T-helper 17 cell (primary cell): ENCODE measurements at regions not wholly inside any gene's neighbourhood (a gene's known extent, or its start where the extent isn't known, plus 50 kb on each side); places are given as distances from the start of the nearest gene placed in this dataset.

ENCODE experiments used
- ATAC-seq: fragments of 150-1000 bp; cut with Tn5 transposase; 2 replicates; pipeline ENCODE4 v1.10.0; 2021; ENCODE audit warnings: mild to moderate bottlenecking, moderate library complexity
- DNase-seq, 3 donors: peaks; one replicate each; pipeline versions ENCODE4 v3.0.0 to v3.0.0-alpha.2; 2020 to 2021
- H3K9me3 ChIP-seq: one replicate; pipeline ENCODE4 v1.7.0; 2013; ENCODE audit warnings: low read length, mild to moderate bottlenecking; ENCODE audit not compliant: control insufficient read depth, poor library complexity, severe bottlenecking
- H3K27ac Mint-ChIP-seq: one replicate; pipeline ENCODE4 v1.8.0; 2022; ENCODE audit warnings: mild to moderate bottlenecking, moderate library complexity, mixed read lengths
- H3K27me3 Mint-ChIP-seq: one replicate; pipeline ENCODE4 v1.8.0; 2022; ENCODE audit warnings: mixed read lengths
- H3K36me3 Mint-ChIP-seq: one replicate; pipeline ENCODE4 v1.8.0; 2022; ENCODE audit warnings: low read depth, mixed read lengths
- H3K4me1 Mint-ChIP-seq: one replicate; pipeline ENCODE4 v1.8.0; 2022; ENCODE audit warnings: mild to moderate bottlenecking, mixed read lengths
- H3K4me3 Mint-ChIP-seq: one replicate; pipeline ENCODE4 v1.8.0; 2022; ENCODE audit warnings: mild to moderate bottlenecking, moderate library complexity, mixed read lengths

DNA sequence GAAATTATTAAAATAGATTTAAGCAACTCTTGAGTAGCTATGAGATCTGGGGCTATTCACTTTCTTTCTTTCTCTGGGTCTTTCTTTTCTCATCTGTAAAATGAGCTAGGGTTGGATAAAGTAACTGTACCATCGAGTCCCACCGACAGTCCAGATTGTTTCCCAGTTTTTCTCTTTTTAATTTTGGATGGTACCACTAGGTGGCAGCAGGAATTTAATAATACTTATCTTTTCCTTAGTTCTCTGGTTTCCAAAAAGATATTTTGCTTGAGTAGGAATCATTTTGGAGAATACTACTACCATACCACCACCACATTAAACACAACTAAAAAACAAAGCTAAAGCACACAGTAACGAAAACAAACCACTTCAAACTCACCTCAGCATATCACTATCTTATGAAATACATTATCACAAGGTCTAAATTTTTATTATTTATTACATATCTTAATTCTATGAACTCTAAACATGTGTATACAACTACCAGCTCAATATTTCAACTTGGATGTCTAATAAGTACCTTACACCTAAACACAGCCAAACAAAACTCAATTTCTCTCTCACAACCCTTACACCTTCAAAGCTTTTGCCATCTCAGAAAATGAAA is 584.0 kb downstream of the KCNA4 start:
- no peak overlapping the region for H3K27ac Mint-ChIP-seq
- H3K27me3 Mint-ChIP-seq, result no peaks in the 10 kb centered on the region
- no peaks in the 10 kb centered on the region for H3K36me3 Mint-ChIP-seq
- H3K4me1 Mint-ChIP-seq, result no peaks in the 10 kb centered on the region
- no peaks in the 10 kb centered on the region for H3K9me3 ChIP-seq
- no peak overlapping the region for H3K4me3 Mint-ChIP-seq
- ATAC-seq (no peak), DNase-seq (no peak)

DNA sequence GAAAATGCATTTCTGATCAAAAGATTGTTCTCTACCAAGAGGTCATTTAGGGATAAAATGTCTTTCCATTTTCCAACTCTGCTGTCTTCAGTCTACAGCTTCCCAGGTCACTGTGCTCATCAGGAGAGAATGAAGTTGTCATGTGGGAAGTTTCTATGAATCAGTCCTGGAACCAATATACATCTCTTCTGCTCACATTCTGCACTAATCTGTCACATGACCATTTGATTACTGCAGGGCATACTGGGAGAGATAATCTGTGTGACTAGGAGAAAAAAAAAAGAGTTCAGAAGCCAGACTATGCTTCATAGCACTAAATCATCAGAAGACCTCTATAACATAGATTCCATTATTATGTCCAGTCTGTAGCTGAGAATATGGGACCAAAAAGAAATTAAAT is 611.5 kb downstream of the KCNA4 start:
- no peaks in the 10 kb centered on the region for H3K27me3 Mint-ChIP-seq
- DNase-seq, result no peak
- H3K9me3 ChIP-seq, result no peaks in the 10 kb centered on the region
- ATAC-seq, result no peak
- no peak overlapping the region for H3K27ac Mint-ChIP-seq
- no peaks in the 10 kb centered on the region for H3K4me1 Mint-ChIP-seq
- no peaks in the 10 kb centered on the region for H3K36me3 Mint-ChIP-seq
- no peak overlapping the region for H3K4me3 Mint-ChIP-seq

DNA sequence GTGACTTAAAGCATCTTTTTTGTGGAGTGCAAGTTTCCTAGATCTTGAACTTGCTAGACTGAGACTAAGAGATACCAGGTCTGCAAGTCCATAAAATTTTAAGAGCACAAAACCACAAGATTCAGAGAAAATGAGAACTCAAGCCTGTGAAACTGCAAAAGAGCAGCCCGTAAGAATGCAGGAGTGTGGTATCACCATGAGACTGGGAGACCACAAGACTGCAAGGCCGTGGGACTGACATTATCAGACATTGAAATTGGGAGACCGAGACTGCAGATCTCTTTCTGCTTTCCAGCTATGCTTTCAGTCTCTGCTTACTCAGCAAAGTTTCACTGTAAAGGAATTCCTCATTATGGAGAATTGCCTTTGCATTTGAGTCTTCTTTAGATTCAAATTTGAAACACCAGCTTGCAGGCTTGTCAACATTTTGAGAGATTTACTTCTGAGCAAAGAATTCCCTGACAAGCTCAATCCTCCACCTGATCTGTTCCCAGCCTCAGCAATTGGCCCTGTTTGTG is 621.2 kb downstream of the KCNA4 start:
- no peak overlapping the region for H3K27ac Mint-ChIP-seq
- ATAC-seq (no peak), DNase-seq (no peak)
- no peaks in the 10 kb centered on the region for H3K9me3 ChIP-seq
- no peaks in the 10 kb centered on the region for H3K4me1 Mint-ChIP-seq
- no peaks in the 10 kb centered on the region for H3K27me3 Mint-ChIP-seq
- no peak overlapping the region for H3K4me3 Mint-ChIP-seq
- no peaks in the 10 kb centered on the region for H3K36me3 Mint-ChIP-seq

DNA sequence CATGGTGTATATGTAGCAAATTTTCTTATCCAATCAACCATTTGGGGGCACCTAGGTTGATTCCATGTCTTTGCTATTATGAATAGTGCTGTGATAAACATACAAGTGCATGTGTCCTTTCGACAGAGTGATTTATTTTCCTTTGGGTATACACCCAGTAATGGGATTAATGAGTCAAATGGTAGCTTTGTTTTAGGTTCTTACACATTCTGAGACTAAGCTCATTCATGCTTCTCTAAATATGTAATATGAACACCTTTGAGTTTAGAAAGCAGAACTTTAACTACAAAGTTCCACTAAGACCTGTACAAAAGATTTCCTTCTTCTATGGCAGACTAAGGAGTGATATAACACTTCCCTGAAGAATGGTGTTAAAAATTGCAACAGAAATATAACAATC is 627.0 kb downstream of the KCNA4 start:
- H3K27ac Mint-ChIP-seq, result no peak overlapping the region
- H3K9me3 ChIP-seq, result no peaks in the 10 kb centered on the region
- no peak for ATAC-seq
- H3K4me3 Mint-ChIP-seq, result no peak overlapping the region
- H3K4me1 Mint-ChIP-seq, result no peaks in the 10 kb centered on the region
- no peaks in the 10 kb centered on the region for H3K36me3 Mint-ChIP-seq
- DNase-seq, result no peak
- H3K27me3 Mint-ChIP-seq, result no peaks in the 10 kb centered on the region

DNA sequence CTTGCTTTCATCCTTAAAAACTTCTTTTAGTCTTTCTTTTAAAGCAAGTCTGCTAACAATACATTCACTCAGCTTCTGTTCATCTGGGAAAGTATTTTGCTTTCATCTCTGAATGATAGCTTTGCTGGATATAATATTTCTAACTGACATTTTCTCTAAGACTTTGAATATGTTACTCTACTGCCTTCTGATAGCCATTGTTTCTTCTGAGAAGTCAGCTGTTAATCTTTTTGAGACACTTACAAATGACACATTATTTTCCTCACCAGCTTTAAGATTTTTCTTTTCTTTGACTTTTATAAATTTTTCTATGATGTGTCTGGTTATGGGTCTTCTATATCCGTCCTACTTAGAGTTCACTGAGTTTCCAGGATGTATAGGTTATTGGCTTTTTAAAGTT is 643.1 kb downstream of the KCNA4 start:
- ATAC-seq, result no peak
- Mint-ChIP-seq H3K4me3 (no peak overlapping the region), H3K36me3 (no peaks in the 10 kb centered on the region)

DNA sequence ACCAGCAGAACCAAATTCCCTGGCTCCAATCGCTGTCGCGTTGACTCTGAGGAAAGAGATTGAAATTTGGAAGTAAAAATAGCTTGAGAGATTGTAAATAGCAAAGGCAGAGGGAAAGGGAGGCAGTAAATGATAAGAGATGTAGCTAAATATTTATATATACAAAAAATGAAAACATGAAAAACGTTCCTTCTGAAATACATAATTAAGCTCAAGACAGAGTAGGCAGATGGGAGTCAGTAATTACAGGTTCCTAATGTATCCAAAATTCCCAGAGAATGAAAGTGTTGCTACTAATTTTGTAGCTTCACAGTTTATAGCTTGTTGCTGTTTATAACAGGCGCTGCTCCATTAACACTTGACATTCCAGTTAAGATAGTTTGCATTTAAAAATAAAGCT is 648.7 kb downstream of the KCNA4 start:
- no peak overlapping the region for H3K4me3 Mint-ChIP-seq
- DNase-seq (no peak), ATAC-seq (no peak)
- no peak overlapping the region for H3K27ac Mint-ChIP-seq
- H3K4me1 Mint-ChIP-seq, result no peaks in the 10 kb centered on the region
- H3K9me3 ChIP-seq, result no peaks in the 10 kb centered on the region
- no peaks in the 10 kb centered on the region for H3K36me3 Mint-ChIP-seq
- H3K27me3 Mint-ChIP-seq, result no peaks in the 10 kb centered on the region

More for the DNA sequence above, 643.1 kb downstream of the KCNA4 start:
- H3K9me3 ChIP-seq, result no peaks in the 10 kb centered on the region
- Mint-ChIP-seq H3K4me1 (no peaks in the 10 kb centered on the region), H3K27ac (no peak overlapping the region), H3K27me3 (no peaks in the 10 kb centered on the region)
- DNase-seq, result no peak

DNA sequence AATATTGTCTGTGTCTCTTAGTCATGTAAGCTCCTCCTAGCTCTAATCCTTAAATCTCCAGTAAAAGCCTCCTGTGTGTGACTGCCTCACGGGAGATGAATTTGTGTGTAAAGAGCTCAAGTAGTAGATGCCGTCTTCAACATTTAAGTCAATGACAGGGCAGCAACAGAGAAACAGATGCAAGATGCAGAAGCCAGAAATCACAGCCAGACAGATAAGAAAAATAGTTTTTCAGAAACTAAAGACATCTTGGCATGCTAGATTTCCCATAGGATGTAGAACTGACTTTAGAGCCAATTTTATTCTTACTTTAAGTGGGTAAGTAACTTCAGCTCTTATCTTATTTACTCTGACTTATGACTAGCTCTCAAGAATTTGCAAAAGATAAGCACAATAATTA is 652.8 kb downstream of the KCNA4 start:
- Mint-ChIP-seq H3K4me3 (no peak overlapping the region), H3K27ac (no peak overlapping the region), H3K27me3 (no peaks in the 10 kb centered on the region), H3K4me1 (no peaks in the 10 kb centered on the region), H3K36me3 (no peaks in the 10 kb centered on the region)
- no peaks in the 10 kb centered on the region for H3K9me3 ChIP-seq
- DNase-seq (no peak), ATAC-seq (no peak)

DNA sequence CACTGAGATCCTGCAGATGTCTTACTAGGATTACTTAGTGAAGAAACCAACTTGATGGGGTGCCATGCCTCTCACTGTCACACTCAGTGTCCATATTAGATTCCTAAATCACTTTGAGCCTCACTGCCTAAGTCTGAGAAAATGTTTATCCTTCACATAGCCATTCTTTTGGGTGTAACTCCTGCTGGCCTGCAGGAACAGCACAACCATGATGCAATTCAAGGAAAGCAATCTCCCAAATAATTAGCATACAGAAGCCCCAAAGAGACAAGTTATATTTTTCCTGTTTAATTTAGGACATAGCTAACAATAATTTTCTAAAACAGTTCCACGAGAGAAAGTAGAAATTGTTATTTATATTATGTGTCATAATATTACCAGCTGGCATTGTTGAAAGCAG is 655.5 kb downstream of the KCNA4 start:
- Mint-ChIP-seq H3K27ac (no peak overlapping the region), H3K36me3 (no peaks in the 10 kb centered on the region), H3K4me3 (no peak overlapping the region), H3K4me1 (no peaks in the 10 kb centered on the region), H3K27me3 (no peaks in the 10 kb centered on the region)
- ATAC-seq (no peak), DNase-seq (no peak)
- no peaks in the 10 kb centered on the region for H3K9me3 ChIP-seq

DNA sequence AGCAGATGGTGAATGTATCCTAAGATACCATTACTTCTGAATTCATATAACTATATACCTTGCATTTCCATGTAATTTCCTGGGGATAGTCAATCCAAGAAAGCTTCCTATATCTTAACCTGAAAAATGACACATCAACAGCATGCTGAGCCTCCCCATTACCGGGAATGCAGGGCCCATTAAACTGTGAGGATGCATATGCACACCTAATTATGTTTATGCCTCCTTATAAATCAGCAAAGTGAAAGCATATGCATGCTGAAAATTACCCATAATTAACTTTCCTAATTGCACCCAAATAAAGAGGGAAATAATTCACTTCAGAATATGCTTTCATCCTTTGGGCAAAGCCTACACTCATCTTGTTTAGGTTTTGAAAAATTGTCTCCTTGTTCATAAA is 663.0 kb downstream of the KCNA4 start:
- no peaks in the 10 kb centered on the region for H3K27me3 Mint-ChIP-seq
- no peak for ATAC-seq
- no peak for DNase-seq
- no peak overlapping the region for H3K27ac Mint-ChIP-seq
- no peak overlapping the region for H3K4me3 Mint-ChIP-seq
- no peaks in the 10 kb centered on the region for H3K36me3 Mint-ChIP-seq
- no peaks in the 10 kb centered on the region for H3K4me1 Mint-ChIP-seq
- no peaks in the 10 kb centered on the region for H3K9me3 ChIP-seq

DNA sequence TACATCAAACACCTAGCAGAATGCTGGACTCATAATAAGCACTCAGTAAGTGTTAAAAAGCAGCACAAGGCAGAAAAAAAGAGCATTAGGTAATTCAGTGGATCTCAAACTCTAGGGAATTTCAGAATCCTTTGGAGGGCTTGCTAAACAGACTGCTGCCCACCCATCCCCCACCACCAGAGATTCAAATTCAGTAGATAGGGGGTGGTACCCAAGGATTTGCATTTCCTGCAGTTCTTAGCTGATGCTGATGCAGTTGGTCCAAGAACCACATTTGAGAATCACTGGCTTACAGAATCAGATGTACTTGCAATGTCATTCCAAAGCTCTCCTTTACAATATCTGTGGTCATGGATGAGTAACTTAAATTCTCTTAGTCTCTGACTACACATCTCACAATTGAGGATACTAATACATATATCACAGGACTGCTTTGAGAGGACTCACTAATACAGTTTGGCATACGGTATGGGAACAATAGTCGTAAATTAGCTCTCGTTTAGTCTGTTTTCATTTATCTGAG is 664.5 kb downstream of the KCNA4 start:
- Mint-ChIP-seq H3K36me3 (no peaks in the 10 kb centered on the region), H3K27ac (no peak overlapping the region), H3K4me3 (no peak overlapping the region), H3K4me1 (no peaks in the 10 kb centered on the region), H3K27me3 (no peaks in the 10 kb centered on the region)
- no peak for ATAC-seq
- H3K9me3 ChIP-seq, result no peaks in the 10 kb centered on the region
- no peak for DNase-seq

DNA sequence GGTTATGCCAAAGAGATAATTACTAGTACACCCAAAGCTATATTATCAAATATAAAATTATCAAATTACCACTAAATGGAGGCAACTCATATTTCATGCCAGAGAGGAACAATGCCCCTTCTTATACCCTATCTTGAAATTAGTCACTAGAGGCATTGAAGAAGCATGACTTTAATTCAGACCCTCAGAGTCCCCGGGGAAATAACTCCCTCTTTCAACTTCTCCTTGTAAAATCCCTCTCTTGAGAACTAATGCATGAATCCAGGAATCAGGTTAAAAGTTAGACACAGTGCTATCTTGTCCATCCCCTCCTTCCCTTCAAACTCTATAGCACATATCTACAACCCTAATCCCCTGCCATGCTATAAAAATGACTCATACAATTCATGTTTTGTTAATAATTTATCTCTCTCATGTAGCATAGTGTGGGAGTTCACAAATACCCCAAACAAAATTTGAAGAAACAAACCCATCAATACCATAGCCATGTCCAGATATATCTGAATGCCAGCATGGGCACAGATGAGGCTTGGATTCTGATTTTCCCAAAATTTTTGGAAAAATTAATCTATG is 665.4 kb downstream of the KCNA4 start:
- Mint-ChIP-seq H3K4me3 (no peak overlapping the region), H3K27ac (no peak overlapping the region), H3K36me3 (no peaks in the 10 kb centered on the region), H3K27me3 (no peaks in the 10 kb centered on the region), H3K4me1 (no peaks in the 10 kb centered on the region)
- no peak for ATAC-seq
- DNase-seq, result no peak
- no peaks in the 10 kb centered on the region for H3K9me3 ChIP-seq

DNA sequence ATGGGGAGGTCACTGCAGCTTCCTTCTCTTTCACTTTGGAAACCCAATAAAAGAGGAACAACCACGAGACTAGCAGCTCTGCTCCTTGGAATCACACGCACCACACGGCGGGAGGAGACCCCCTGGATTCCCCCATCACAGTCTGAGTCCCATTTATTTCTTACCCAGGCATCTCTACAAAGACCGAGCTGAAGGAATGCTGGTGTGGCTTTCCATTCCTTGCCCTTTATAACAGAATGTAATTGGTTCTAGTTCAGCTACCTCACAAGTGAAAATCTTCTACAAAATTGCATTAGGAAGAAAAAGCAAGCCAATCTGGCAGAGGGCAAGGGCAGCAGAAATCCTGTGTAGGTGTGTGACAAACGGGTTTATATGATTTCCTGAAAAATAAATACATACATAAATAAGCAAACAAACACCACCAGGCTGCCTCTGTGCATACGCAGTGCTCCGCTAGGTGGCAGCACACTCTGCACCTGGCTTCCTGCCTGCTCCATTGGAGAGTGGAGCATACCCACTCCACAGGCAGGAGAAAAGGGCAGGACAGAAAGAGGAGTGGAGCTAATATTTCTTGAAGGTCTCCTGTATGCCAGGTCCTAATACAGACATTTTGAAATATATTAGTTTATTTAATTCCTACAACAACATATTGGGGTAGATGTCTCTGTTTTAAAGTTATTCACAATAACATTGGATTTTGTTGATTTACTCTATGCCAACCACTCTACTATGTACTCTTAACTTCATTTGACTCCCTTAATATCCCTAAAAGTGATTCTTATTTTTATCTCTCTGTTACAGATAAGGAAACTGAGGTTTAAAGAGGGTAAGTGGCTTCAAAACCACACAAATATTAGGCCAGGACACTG is 673.1 kb downstream of the KCNA4 start:
- peak in 1 of 3 donors; percentile 4 for DNase-seq
- H3K9me3 ChIP-seq, result no peaks in the 10 kb centered on the region
- Mint-ChIP-seq H3K4me1 (no peaks in the 10 kb centered on the region), H3K4me3 (no peak overlapping the region), H3K27me3 (no peaks in the 10 kb centered on the region), H3K27ac (no peak overlapping the region), H3K36me3 (no peaks in the 10 kb centered on the region)
- no peak for ATAC-seq

DNA sequence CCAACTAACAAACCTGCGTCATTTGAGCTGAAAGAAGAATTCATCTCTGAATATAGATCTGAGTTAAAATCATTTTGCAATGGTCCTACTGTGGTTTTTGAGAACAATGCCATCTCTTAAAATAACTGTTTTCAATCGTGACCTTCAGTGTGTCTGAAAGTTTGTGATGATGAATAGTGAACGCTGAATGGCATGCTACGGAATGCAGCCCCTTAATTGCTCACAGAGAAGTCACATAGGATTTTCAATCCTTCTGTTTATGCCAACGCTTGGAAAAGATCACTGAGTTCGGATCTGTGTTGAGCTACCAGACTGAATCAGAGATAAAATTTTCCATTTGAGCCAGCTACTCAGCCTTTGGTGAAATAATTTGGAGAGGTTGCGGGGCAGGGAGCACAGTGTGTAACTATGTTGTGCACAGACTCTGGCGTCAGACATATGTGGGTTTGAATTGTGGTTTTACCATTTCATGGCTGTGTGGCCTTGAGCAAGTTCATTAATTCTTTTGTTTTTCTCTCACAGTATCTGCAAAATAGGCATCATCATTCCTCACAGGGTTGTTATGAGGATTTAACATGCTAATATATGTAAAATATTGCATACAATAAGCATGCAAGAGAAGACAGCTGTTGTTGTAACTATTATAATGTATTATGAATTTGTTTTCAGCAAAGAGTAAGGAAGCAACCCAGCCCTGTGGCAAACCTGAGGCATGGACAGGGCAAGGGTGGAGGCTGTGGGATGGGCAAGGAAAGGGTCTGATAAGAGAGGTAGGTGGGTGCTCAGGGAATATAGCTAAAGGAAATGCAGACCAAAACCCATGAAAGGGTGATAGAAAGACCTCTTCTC is 679.9 kb downstream of the KCNA4 start:
- no peak for ATAC-seq
- Mint-ChIP-seq H3K27ac (no peak overlapping the region), H3K4me3 (no peak overlapping the region), H3K4me1 (no peaks in the 10 kb centered on the region), H3K36me3 (no peaks in the 10 kb centered on the region), H3K27me3 (no peaks in the 10 kb centered on the region)
- no peak for DNase-seq
- H3K9me3 ChIP-seq, result no peaks in the 10 kb centered on the region
